ENCODE measurements at regions not wholly inside any gene's neighbourhood (a gene's known extent, or its start where the extent isn't known, plus 50 kb on each side); places are given as distances from the start of the nearest gene placed in this dataset.
A peak's percentile ranks its signal among the peaks of the same experiment; 100 is the strongest.

- H4K8ac ChIP-seq (replicated peaks; ENCODE audit: insufficient read length, low read depth, low read length): no peak overlapping the region
- peaks cover 4 to 10% of the 10 kb centered on the region in 2 experiments; a peak in 3 of 4 replicates for H3K4me1 Mint-ChIP-seq
- no peak overlapping the region for H2BK120ac ChIP-seq (ENCODE audit: low read depth, low read length, poor library complexity, severe bottlenecking)
- no peak overlapping the region for H3K18ac ChIP-seq (ENCODE audit: insufficient read length, low read depth, low read length)
- no peak overlapping the region for H3K9ac ChIP-seq (ENCODE audit: extremely low read depth, insufficient read length, low read length)
- H3K4me1 ChIP-seq (ENCODE audit: insufficient read depth, low read length): no peaks in the 10 kb centered on the region
- H3K27ac Mint-ChIP-seq: no peak overlapping the region
- H3K27me3 Mint-ChIP-seq (ENCODE audit: low read depth): peaks cover 3% of the 10 kb centered on the region; the same call in 1 of the 2 replicates
- H2BK5ac ChIP-seq (ENCODE audit: insufficient read length, low read length): no peak overlapping the region
- H3K9me3 Mint-ChIP-seq: no peaks in the 10 kb centered on the region
- WGBS (ENCODE audit: extremely low coverage, insufficient read length, low lambda C conversion rate): no CpG with 5 or more reads among the region's 27 CpGs
- TF ChIP-seq, protein P1, sequence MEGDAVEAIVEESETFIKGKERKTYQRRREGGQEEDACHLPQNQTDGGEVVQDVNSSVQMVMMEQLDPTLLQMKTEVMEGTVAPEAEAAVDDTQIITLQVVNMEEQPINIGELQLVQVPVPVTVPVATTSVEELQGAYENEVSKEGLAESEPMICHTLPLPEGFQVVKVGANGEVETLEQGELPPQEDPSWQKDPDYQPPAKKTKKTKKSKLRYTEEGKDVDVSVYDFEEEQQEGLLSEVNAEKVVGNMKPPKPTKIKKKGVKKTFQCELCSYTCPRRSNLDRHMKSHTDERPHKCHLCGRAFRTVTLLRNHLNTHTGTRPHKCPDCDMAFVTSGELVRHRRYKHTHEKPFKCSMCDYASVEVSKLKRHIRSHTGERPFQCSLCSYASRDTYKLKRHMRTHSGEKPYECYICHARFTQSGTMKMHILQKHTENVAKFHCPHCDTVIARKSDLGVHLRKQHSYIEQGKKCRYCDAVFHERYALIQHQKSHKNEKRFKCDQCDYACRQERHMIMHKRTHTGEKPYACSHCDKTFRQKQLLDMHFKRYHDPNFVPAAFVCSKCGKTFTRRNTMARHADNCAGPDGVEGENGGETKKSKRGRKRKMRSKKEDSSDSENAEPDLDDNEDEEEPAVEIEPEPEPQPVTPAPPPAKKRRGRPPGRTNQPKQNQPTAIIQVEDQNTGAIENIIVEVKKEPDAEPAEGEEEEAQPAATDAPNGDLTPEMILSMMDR (conservative IDR thresholded peaks at IDR 0.05): peak; percentile 57; the same call in 2 of the 3 replicates
- no peaks in the 10 kb centered on the region for H3K36me3 Mint-ChIP-seq (ENCODE audit: insufficient read depth in 1 of 3, low read depth in 3 of 3)
- H3T11ph ChIP-seq (ENCODE audit: low read length): no peak overlapping the region
- no peak overlapping the region for H3K4ac ChIP-seq (ENCODE audit: low read depth, low read length)
- no peak overlapping the region for H2BK15ac ChIP-seq (ENCODE audit: low read depth, low read length)
- no peaks in the 10 kb centered on the region for H3K23me2 ChIP-seq (ENCODE audit: insufficient read length, low read depth, low read length, poor library complexity, severe bottlenecking)
- H3K27ac ChIP-seq (ENCODE audit: insufficient read length, low read depth, low read length): no peak overlapping the region
- H2AK5ac ChIP-seq (ENCODE audit: insufficient read length, low read length): no peak overlapping the region
- no peaks in the 10 kb centered on the region for H4K20me1 ChIP-seq (ENCODE audit: control insufficient read depth, insufficient read depth, insufficient read length)
- no peak overlapping the region for H3K23ac ChIP-seq (ENCODE audit: insufficient read length, low read depth, low read length)
- no peaks in the 10 kb centered on the region for H3K9me3 ChIP-seq (ENCODE audit: control insufficient read depth, low read depth, low read length)
- H4K91ac ChIP-seq (ENCODE audit: insufficient read length, low read depth, low read length): no peak overlapping the region
- H3K56ac ChIP-seq (ENCODE audit: insufficient read length, low read depth, low read length): no peak overlapping the region
- no peak overlapping the region for H2AFZ ChIP-seq (ENCODE audit: low read length)
- H3K79me2 ChIP-seq (ENCODE audit: insufficient read depth, low read length): no peaks in the 10 kb centered on the region
- H3K14ac ChIP-seq (ENCODE audit: insufficient read depth, low read length): no peak overlapping the region
- H3K4me3 Mint-ChIP-seq: no peak overlapping the region
- H2BK20ac ChIP-seq (ENCODE audit: low read depth, low read length, poor library complexity, severe bottlenecking): no peak overlapping the region
- H3K27me3 ChIP-seq (ENCODE audit: insufficient read depth, low read length): no peaks in the 10 kb centered on the region
- no peaks in the 10 kb centered on the region for H3K79me1 ChIP-seq (ENCODE audit: insufficient read depth, low read depth, low read length, poor library complexity, severe bottlenecking)
- peak; percentile 41 for DNase-seq
- no peak overlapping the region for H4K5ac ChIP-seq (ENCODE audit: insufficient read length, low read depth, low read length)
- H3K4me2 ChIP-seq (ENCODE audit: insufficient read depth, insufficient read length, low read length): no peak overlapping the region
- H2BK12ac ChIP-seq (ENCODE audit: insufficient read length, low read depth, low read length): no peak overlapping the region
These were observed 136.8 kb upstream of the ID2 start for GRCh38 chr2:8544786-8545694.

Measured in H9 (cell line).